ENCODE measurements at regions not wholly inside any gene's neighbourhood (a gene's known extent, or its start where the extent isn't known, plus 50 kb on each side); places are given as distances from the start of the nearest gene placed in this dataset.

- Histone ChIP-seq H3K4me3 (ENCODE audit: low read depth in 2 of 2, low read length in 1 of 2) (peak overlapping the region; percentile 53 to 91; a peak in 3 of 4 replicates), H3K27ac (ENCODE audit: low read depth in 2 of 2, low read length in 1 of 2) (no peak overlapping the region), H2AFZ (ENCODE audit: low read depth) (no peak overlapping the region), H3K27me3 (ENCODE audit: insufficient read depth) (no peaks in the 10 kb centered on the region), H4K20me1 (ENCODE audit: insufficient read depth) (peaks cover 78% of the 10 kb centered on the region), H3K9me3 (no peaks in the 10 kb centered on the region), H3K4me2 (peak overlapping the region; percentile 81), H3K9ac (peak overlapping the region; percentile 88; the same call in 1 of the 2 replicates), H3K4me1 (ENCODE audit: control insufficient read depth in 1 of 2, insufficient read depth in 2 of 2, low read depth in 1 of 2, low read length in 1 of 2) (peaks cover 0 to 6% of the 10 kb centered on the region in 2 experiments; a peak in 1 of 4 replicates), H3K79me2 (ENCODE audit: insufficient read depth) (peaks cover 94% of the 10 kb centered on the region), H3K9me2 (no peaks in the 10 kb centered on the region; the same call in 1 of the 2 replicates), H3K36me3 (replicated peaks in 1 of 2; ENCODE audit: control insufficient read depth in 1 of 2, insufficient read depth in 2 of 2, low read length in 1 of 2) (peaks cover 2 to 11% of the 10 kb centered on the region in 2 experiments), H3F3A (replicated peaks; ENCODE audit: insufficient read depth) (no peaks in the 10 kb centered on the region)
- TF ChIP-seq GATA2 (CRISPR knock-in tag; IDR thresholded peaks at IDR 0.05) = no peak
- no peak for TF ChIP-seq NRF1 (IDR thresholded peaks at IDR 0.05; ENCODE audit: low read depth, low read length)
- no peak for TF ChIP-seq CHD2 (IDR thresholded peaks at IDR 0.05; ENCODE audit: low read length, partially characterized antibody)
- WGBS (ENCODE audit: low lambda C conversion rate) = 59% methylated on average over 4 of the region's 4 CpGs
- DNase-seq = no peak
- POLR2A ChIA-PET = no interaction called here
- CTCF ChIA-PET = no interaction called here
These were observed 207.4 kb upstream of the WSB1 start for GRCh38 chr17:27086526-27086925.

DNA sequence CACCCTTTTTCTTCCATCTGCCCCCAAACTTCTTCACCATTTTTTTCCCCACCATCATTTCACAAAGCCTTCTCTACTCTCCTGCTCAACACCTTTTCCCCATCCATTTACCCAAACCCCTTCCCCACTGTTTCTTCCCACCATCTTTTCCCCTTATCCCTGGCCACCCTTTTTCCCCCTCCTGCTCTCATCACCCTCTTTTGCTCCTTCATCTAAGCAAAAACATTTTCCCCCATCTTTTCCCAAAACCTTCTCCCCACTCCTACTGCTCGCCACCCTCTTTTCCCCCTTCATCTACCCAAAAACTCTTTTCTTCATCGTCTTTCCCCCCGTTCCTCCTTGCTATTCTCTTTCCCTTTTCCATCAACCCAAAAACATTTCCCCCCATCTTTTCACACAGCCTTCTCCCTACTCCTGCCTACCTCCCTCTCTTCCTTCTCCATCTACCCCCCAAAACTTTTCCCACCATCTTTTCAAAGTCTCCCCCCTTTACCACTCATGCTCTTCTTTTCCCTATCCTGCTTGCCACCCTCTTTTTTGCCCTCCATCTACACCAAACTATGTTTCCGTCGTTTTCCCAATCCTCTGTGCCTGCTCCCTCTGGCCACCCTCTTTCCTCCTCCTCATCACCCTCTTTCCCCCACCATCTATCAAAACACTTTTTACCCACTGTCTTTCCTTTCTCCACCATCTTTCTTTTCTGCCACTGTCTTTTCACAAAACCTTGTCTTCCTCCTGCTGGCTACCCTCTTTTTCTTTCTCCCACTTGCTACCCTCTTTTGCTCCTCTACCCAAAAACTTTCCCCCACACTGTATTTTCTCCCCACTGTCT is 205.8 kb upstream of the WSB1 start:
- H3K4me2 ChIP-seq = peak overlapping the region; percentile 81
- H3K27me3 ChIP-seq (ENCODE audit: insufficient read depth) = no peaks in the 10 kb centered on the region
- no peak overlapping the region for H2AFZ ChIP-seq (ENCODE audit: low read depth)
- H3K36me3 ChIP-seq (replicated peaks in 1 of 2; ENCODE audit: control insufficient read depth in 1 of 2, insufficient read depth in 2 of 2, low read length in 1 of 2) = peaks cover 0 to 5% of the 10 kb centered on the region in 2 experiments
- peak overlapping the region; percentile 88 for H3K9ac ChIP-seq
- peaks cover 0 to 6% of the 10 kb centered on the region in 2 experiments; a peak in 2 of 4 replicates for H3K4me1 ChIP-seq (ENCODE audit: control insufficient read depth in 1 of 2, insufficient read depth in 2 of 2, low read depth in 1 of 2, low read length in 1 of 2)
- 10% methylated on average over 5 of the region's 5 CpGs for WGBS (ENCODE audit: low lambda C conversion rate)
- no peaks in the 10 kb centered on the region; the same call in 1 of the 2 replicates for H3K9me2 ChIP-seq
- H4K20me1 ChIP-seq (ENCODE audit: insufficient read depth) = peaks cover 72% of the 10 kb centered on the region
- CTCF ChIA-PET = no interaction called here
- no peak for TF ChIP-seq JUND (IDR thresholded peaks at IDR 0.05)
- no peak for TF ChIP-seq YY1 (IDR thresholded peaks at IDR 0.05; ENCODE audit: low read depth)
- H3K79me2 ChIP-seq (ENCODE audit: insufficient read depth) = peaks cover 94% of the 10 kb centered on the region
- peak overlapping the region; percentile 79 to 82 for H3K27ac ChIP-seq (ENCODE audit: low read depth in 2 of 2, low read length in 1 of 2)
- no peaks in the 10 kb centered on the region for H3F3A ChIP-seq (replicated peaks; ENCODE audit: insufficient read depth)
- H3K4me3 ChIP-seq (ENCODE audit: low read depth in 2 of 2, low read length in 1 of 2) = peak overlapping the region; percentile 53 to 91
- POLR2A ChIA-PET = interaction anchor here (1.0 to 1.8 kb wide), 4 partner anchors 10 to 207 kb away, joined by 3 to 5 read pairs (median 4); partner anchors contain the start of gene WSB1
- DNase-seq = no peak
- H3K9me3 ChIP-seq = no peaks in the 10 kb centered on the region

GRCh38 chr17:27088767-27089078 is 205.2 kb upstream of the WSB1 start:
- Histone ChIP-seq H3K9ac (peak overlapping the region; percentile 88), H2AFZ (ENCODE audit: low read depth) (no peak overlapping the region), H3K36me3 (replicated peaks in 1 of 2; ENCODE audit: control insufficient read depth in 1 of 2, insufficient read depth in 2 of 2, low read length in 1 of 2) (peaks cover 0 to 5% of the 10 kb centered on the region in 2 experiments), H3K4me3 (ENCODE audit: low read depth in 2 of 2, low read length in 1 of 2) (peak overlapping the region; percentile 53 to 91), H3K27me3 (ENCODE audit: insufficient read depth) (no peaks in the 10 kb centered on the region), H4K20me1 (ENCODE audit: insufficient read depth) (peaks cover 72% of the 10 kb centered on the region), H3K9me3 (no peaks in the 10 kb centered on the region), H3F3A (replicated peaks; ENCODE audit: insufficient read depth) (no peaks in the 10 kb centered on the region), H3K27ac (ENCODE audit: low read depth in 2 of 2, low read length in 1 of 2) (peak overlapping the region; percentile 79 to 82), H3K4me1 (ENCODE audit: control insufficient read depth in 1 of 2, insufficient read depth in 2 of 2, low read depth in 1 of 2, low read length in 1 of 2) (peaks cover 0 to 6% of the 10 kb centered on the region in 2 experiments; a peak in 2 of 4 replicates), H3K4me2 (peak overlapping the region; percentile 81), H3K9me2 (no peaks in the 10 kb centered on the region; the same call in 1 of the 2 replicates), H3K79me2 (ENCODE audit: insufficient read depth) (peaks cover 94% of the 10 kb centered on the region)
- peak; percentile 78 for TF ChIP-seq YY1 (IDR thresholded peaks at IDR 0.05; ENCODE audit: low read depth)
- TF ChIP-seq, protein P1, sequence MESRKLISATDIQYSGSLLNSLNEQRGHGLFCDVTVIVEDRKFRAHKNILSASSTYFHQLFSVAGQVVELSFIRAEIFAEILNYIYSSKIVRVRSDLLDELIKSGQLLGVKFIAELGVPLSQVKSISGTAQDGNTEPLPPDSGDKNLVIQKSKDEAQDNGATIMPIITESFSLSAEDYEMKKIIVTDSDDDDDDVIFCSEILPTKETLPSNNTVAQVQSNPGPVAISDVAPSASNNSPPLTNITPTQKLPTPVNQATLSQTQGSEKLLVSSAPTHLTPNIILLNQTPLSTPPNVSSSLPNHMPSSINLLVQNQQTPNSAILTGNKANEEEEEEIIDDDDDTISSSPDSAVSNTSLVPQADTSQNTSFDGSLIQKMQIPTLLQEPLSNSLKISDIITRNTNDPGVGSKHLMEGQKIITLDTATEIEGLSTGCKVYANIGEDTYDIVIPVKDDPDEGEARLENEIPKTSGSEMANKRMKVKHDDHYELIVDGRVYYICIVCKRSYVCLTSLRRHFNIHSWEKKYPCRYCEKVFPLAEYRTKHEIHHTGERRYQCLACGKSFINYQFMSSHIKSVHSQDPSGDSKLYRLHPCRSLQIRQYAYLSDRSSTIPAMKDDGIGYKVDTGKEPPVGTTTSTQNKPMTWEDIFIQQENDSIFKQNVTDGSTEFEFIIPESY (IDR thresholded peaks at IDR 0.05; ENCODE audit: borderline replicate concordance, low read depth) = no peak
- POLR2A ChIA-PET = interaction anchor here (1.0 to 1.8 kb wide), 5 partner anchors 11 to 244 kb away, joined by 3 to 5 read pairs (median 4); partner anchors contain the start of gene WSB1
- WGBS (ENCODE audit: low lambda C conversion rate) = 8% methylated on average over 8 of the region's 8 CpGs
- no peak for DNase-seq
- CTCF ChIA-PET = no interaction called here

Data from SK-N-SH (cell line).